ENCODE measurements at regions not wholly inside any gene's neighbourhood (a gene's known extent, or its start where the extent isn't known, plus 50 kb on each side); places are given as distances from the start of the nearest gene placed in this dataset.

DNA sequence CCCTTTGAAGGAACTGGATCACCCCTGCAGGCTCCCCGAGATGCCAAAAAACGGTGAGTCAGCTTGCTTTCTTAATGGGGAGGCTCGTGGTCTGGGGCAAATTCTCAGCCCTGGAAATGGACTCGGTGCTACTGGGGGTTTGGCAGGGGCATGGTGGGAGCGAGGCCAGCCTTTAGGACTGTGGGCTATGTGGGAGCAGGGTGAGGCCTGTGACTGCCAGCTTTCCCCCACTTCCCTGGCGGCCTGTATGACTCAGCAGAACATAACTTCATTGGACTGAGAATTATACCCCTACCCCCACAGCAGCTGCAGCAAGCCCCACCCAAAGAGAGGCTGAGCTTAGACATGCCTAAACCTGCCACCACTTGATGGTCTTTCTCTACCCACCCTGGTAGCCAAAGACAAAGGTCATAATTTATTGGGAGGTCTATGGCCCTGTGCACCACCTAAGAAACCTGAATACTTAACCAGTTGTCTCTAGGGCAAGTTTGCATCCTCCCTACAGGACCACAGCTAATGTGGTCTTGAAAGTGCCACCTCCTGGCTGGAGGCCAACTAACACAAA, 325.3 kb downstream of the TLE1 start (continued):
- TF ChIP-seq POLR2A (IDR thresholded peaks at IDR 0.05; ENCODE audit: control extremely low read depth in 1 of 2, low read depth in 2 of 2, low read length in 2 of 2): no peak
- TF ChIP-seq ZNF274 (IDR thresholded peaks at IDR 0.05; ENCODE audit: borderline replicate concordance, extremely low read depth, low read length): no peak
- no peak for TF ChIP-seq RAD21 (IDR thresholded peaks at IDR 0.05 in 1 of 2, conservative IDR thresholded peaks at IDR 0.05 in 1 of 2; ENCODE audit: low read depth in 2 of 2, low read length in 2 of 2)
- no peak for TF ChIP-seq CREB1 (IDR thresholded peaks at IDR 0.05)
